ENCODE measurements at regions not wholly inside any gene's neighbourhood (a gene's known extent, or its start where the extent isn't known, plus 50 kb on each side); places are given as distances from the start of the nearest gene placed in this dataset.
"Not testable (repeated sequence)": the region's sequence is repeated elsewhere in the genome, so short reads cannot be mapped to it uniquely, and the experiment has no call there.

- no peak for DNase-seq
Measured at GRCh38 chr3:21017115-21017852, 733.7 kb downstream of the ZNF385D start.

GRCh38 chr3:21013566-21013965, 737.4 kb downstream of the ZNF385D start:
- no peak for DNase-seq

GRCh38 chr3:20999661-21000060, 751.3 kb downstream of the ZNF385D start:
- DNase-seq: no peak

GRCh38 chr3:20997183-20997582, 753.8 kb downstream of the ZNF385D start:
- DNase-seq: no peak

GRCh38 chr3:20990896-20991295, 760.1 kb downstream of the ZNF385D start:
- no peak for DNase-seq

- not testable (repeated sequence) for DNase-seq
Measured at GRCh38 chr3:20989653-20990052, 761.4 kb downstream of the ZNF385D start.

GRCh38 chr3:20984594-20985205, 766.3 kb downstream of the ZNF385D start:
- DNase-seq: no peak

GRCh38 chr3:20975188-20975651, 775.8 kb downstream of the ZNF385D start:
- DNase-seq: no peak

- no peak for DNase-seq
Measured at GRCh38 chr3:20974396-20974795, 776.6 kb downstream of the ZNF385D start.

GRCh38 chr3:20970807-20971206, 780.2 kb downstream of the ZNF385D start:
- not testable (repeated sequence) for DNase-seq

- not testable (repeated sequence) for DNase-seq
Measured at GRCh38 chr3:20967485-20967884, 781.5 kb upstream of the SGO1 start.

- DNase-seq: no peak
Measured at GRCh38 chr3:20958161-20958560, 772.2 kb upstream of the SGO1 start.

- DNase-seq: no peak
Measured at GRCh38 chr3:20945892-20946291, 759.9 kb upstream of the SGO1 start.

- DNase-seq: no peak
Measured at GRCh38 chr3:20935791-20936190, 749.8 kb upstream of the SGO1 start.

- DNase-seq: no peak
Measured at GRCh38 chr3:20931834-20932233, 745.8 kb upstream of the SGO1 start.

GRCh38 chr3:20930034-20930433, 744.0 kb upstream of the SGO1 start:
- peak; percentile 12 for DNase-seq

GRCh38 chr3:20924646-20925385, 738.8 kb upstream of the SGO1 start:
- DNase-seq: no peak

GRCh38 chr3:20921112-20921511, 735.1 kb upstream of the SGO1 start:
- DNase-seq: not testable (repeated sequence)

- no peak for DNase-seq
Measured at GRCh38 chr3:20916951-20917606, 731.1 kb upstream of the SGO1 start.

GRCh38 chr3:20914310-20914709, 728.3 kb upstream of the SGO1 start:
- no peak for DNase-seq

GRCh38 chr3:20912406-20912805, 726.4 kb upstream of the SGO1 start:
- no peak for DNase-seq

- DNase-seq: no peak
Measured at GRCh38 chr3:20909511-20909910, 723.5 kb upstream of the SGO1 start.

GRCh38 chr3:20905210-20905805, 719.3 kb upstream of the SGO1 start:
- no peak for DNase-seq
